Endothelial cell of umbilical vein (primary cell): ENCODE measurements at regions not wholly inside any gene's neighbourhood (a gene's known extent, or its start where the extent isn't known, plus 50 kb on each side); places are given as distances from the start of the nearest gene placed in this dataset.

Experiments
- BruUV-seq: library from RNA; stranded (reverse); fragments of 400-500 nt; replicated peaks from 2 replicates; lab custom pipeline; 2021; lab: Mats Ljungman, UMichigan
- CTCF ChIA-PET: fragments of 300-600, 350-600 bp; sonication (Branson Sonifier 250); formaldehyde crosslinking; loops from one replicate; lab custom pipeline; 2021; ENCODE audit warnings: antibody characterized with exemption, inconsistent platforms; lab: Charles Lee
- POLR2A ChIA-PET: fragments of 300-600, 350-600 bp; sonication (Branson Sonifier 250); formaldehyde crosslinking; loops from one replicate; lab custom pipeline; 2021; ENCODE audit warnings: antibody characterized with exemption, inconsistent platforms; lab: Charles Lee
- DNase-seq: peaks from one replicate; pipeline ENCODE4 v3.0.0-alpha.2; 2011; ENCODE audit warnings: low read depth, low spot score
- FAIRE-seq: peaks from 2 replicates; lab custom pipeline; 2011; peaks lifted over from hg19 to GRCh38; lab: Jason Lieb, UNC
- H2AFZ ChIP-seq: 2 replicates; pipeline ENCODE4 v1.6.0; 2012; ENCODE audit warnings: low read depth, low read length, control low read depth, inconsistent platforms
- H3K27ac ChIP-seq: 2 replicates; pipeline ENCODE4 v1.5.1; 2011; ENCODE audit warnings: low read depth, mild to moderate bottlenecking, control low read depth, low read length, moderate library complexity; ENCODE audit not compliant: insufficient read depth
- H3K27me3 ChIP-seq, 2 experiments: 2 replicates each; pipeline versions ENCODE4 v1.6.0 to v1.6.1; 2011; ENCODE audit warnings: low read length in 2 of 2, mixed read lengths in 1 of 2; ENCODE audit not compliant: control insufficient read depth in 2 of 2, insufficient read depth in 2 of 2
- H3K36me3 ChIP-seq, 2 experiments: 2 replicates in 1 of 2; 3 replicates in 1 of 2; pipeline ENCODE4 v1.5.1; 2011; ENCODE audit warnings: low read length in 2 of 2, mild to moderate bottlenecking in 1 of 2, moderate library complexity in 1 of 2; ENCODE audit not compliant: control insufficient read depth in 2 of 2, insufficient read depth in 2 of 2; ENCODE audit errors: extremely low read depth in 1 of 2
- H3K4me1 ChIP-seq: 3 replicates; pipeline ENCODE4 v1.5.1; 2011; ENCODE audit warnings: mild to moderate bottlenecking, low read length; ENCODE audit not compliant: control insufficient read depth, insufficient read depth; ENCODE audit errors: extremely low read depth
- H3K4me2 ChIP-seq: 2 replicates; pipeline ENCODE4 v1.6.1; 2011; ENCODE audit warnings: low read length, control low read depth, mixed read lengths; ENCODE audit not compliant: insufficient read depth
- H3K4me3 ChIP-seq, 3 experiments: fragments of 200-600 bp in 1 of 3; sonication (generic), shearing (Covaris generic) in 1 of 3; replicated peaks in 1 of 3; 2 replicates each; pipeline ENCODE4 v1.5.1; 2011 to 2016; ENCODE audit warnings: control low read depth in 3 of 3, low read length in 3 of 3, mild to moderate bottlenecking in 2 of 3, inconsistent platforms in 1 of 3, low read depth in 1 of 3, moderate library complexity in 1 of 3; ENCODE audit not compliant: insufficient read depth in 1 of 3
- H3K79me2 ChIP-seq: 2 replicates; pipeline ENCODE4 v1.6.0; 2012; ENCODE audit warnings: low read length, inconsistent platforms; ENCODE audit not compliant: control insufficient read depth, insufficient read depth
- H3K9ac ChIP-seq: replicated peaks from 2 replicates; pipeline ENCODE3; 2011; ENCODE audit warnings: low read length, control low read depth; ENCODE audit not compliant: insufficient read depth; ENCODE audit errors: extremely low read depth
- H3K9me1 ChIP-seq: replicated peaks from 3 replicates; pipeline ENCODE4 v1.6.0; 2011; ENCODE audit warnings: mild to moderate bottlenecking, low read length; ENCODE audit not compliant: control insufficient read depth, insufficient read depth; ENCODE audit errors: extremely low read depth
- H3K9me3 ChIP-seq: replicated peaks from 2 replicates; pipeline ENCODE4 v1.5.1; 2012; ENCODE audit warnings: low read length, inconsistent platforms; ENCODE audit not compliant: control insufficient read depth, insufficient read depth
- H4K20me1 ChIP-seq: replicated peaks from 2 replicates; pipeline ENCODE3; 2011; ENCODE audit warnings: mild to moderate bottlenecking, low read length; ENCODE audit not compliant: control insufficient read depth, insufficient read depth; ENCODE audit errors: extremely low read depth
- CTCF ChIP-seq, 2 donors: IDR thresholded peaks; 1 replicate in 1 of 2; 2 replicates in 1 of 2; pipeline ENCODE4 v1.5.1; 2011; ENCODE audit warnings: low read length in 2 of 2, mild to moderate bottlenecking in 2 of 2, moderate library complexity in 2 of 2, control low read depth in 1 of 2, inconsistent platforms in 1 of 2, low read depth in 1 of 2; ENCODE audit not compliant: insufficient read depth in 1 of 2; ENCODE audit errors: extremely low read depth in 1 of 2
- EZH2 ChIP-seq: IDR thresholded peaks from 2 replicates; pipeline ENCODE4 v1.6.1; 2012; ENCODE audit warnings: borderline replicate concordance, low read depth, mild to moderate bottlenecking, moderate library complexity, low read length, inconsistent platforms; ENCODE audit not compliant: severe bottlenecking
- FOS ChIP-seq: IDR thresholded peaks from 2 replicates; pipeline ENCODE4 v1.6.1; 2011; ENCODE audit warnings: mild to moderate bottlenecking, low read length, moderate library complexity, borderline replicate concordance; ENCODE audit not compliant: insufficient read depth
- GATA2 ChIP-seq: IDR thresholded peaks from 2 replicates; pipeline ENCODE4 v1.7.0; 2011; ENCODE audit warnings: low read depth, mild to moderate bottlenecking, moderate library complexity, mixed read lengths, low read length; ENCODE audit not compliant: insufficient read length, insufficient read depth
- JUN ChIP-seq: IDR thresholded peaks from 2 replicates; pipeline ENCODE4 v1.6.1; 2011; ENCODE audit warnings: borderline replicate concordance, low read depth; ENCODE audit not compliant: insufficient read length, insufficient read depth
- MAX ChIP-seq: IDR thresholded peaks from 2 replicates; pipeline ENCODE4 v1.6.1; 2011; ENCODE audit not compliant: insufficient read depth, insufficient read length
- MYC ChIP-seq: IDR thresholded peaks from one replicate; pipeline ENCODE4 v1.6.1; 2011; ENCODE audit warnings: mild to moderate bottlenecking, low read depth, low read length
- POLR2A ChIP-seq: IDR thresholded peaks from 2 replicates; pipeline ENCODE4 v1.6.1; 2012; ENCODE audit warnings: low read depth, mild to moderate bottlenecking, control low read depth, low read length
- POLR2AphosphoS5 ChIP-seq: IDR thresholded peaks from 2 replicates; pipeline ENCODE4 v1.6.1; 2012; ENCODE audit warnings: low read depth, mild to moderate bottlenecking, control low read depth, low read length, moderate library complexity; ENCODE audit not compliant: insufficient read depth
- dilution Hi-C: fragments of 300-500 bp; cut with MboI; formaldehyde crosslinking; loops from one replicate; pipeline ENCODE4 v1.15.0; 2019; ENCODE audit warnings: low sequenced_read_pairs; ENCODE audit not compliant: extremely low pct_ligation_motif_present
- intact Hi-C: fragments of 100-400 bp; cut with micrococcal nuclease; formaldehyde crosslinking; loops from one replicate; pipeline ENCODE4 v1.10.0; 2022

- H3K36me3 ChIP-seq: no peaks in the 10 kb centered on the region
- no peaks in the 10 kb centered on the region for H3K4me1 ChIP-seq
- no peak for FAIRE-seq
- no peak overlapping the region for H3K4me2 ChIP-seq
- no peak for DNase-seq
- no peak overlapping the region for H3K27ac ChIP-seq
- ChIA-PET POLR2A (no interaction called here), CTCF (interaction anchor here (2.7 to 7.2 kb wide), 2 partner anchors 14 to 259 kb away, joined by 9 to 114 read pairs; no protein-coding TSS in a partner anchor)
- dilution Hi-C loops (no loop called here), intact Hi-C loops (loop anchor here (5.0 kb wide), 1 partner anchor 607 kb away; the partner anchor contains the start of gene JAK2)
- no peaks in the 10 kb centered on the region for H3K79me2 ChIP-seq
- no peak overlapping the region for H3K9ac ChIP-seq
- H2AFZ ChIP-seq: no peak overlapping the region
- H4K20me1 ChIP-seq: no peaks in the 10 kb centered on the region
- H3K27me3 ChIP-seq: no peaks in the 10 kb centered on the region
- H3K9me3 ChIP-seq: no peaks in the 10 kb centered on the region
- no TSS peak for BruUV-seq
- H3K9me1 ChIP-seq: no peaks in the 10 kb centered on the region
- TF ChIP-seq MAX (no peak), CTCF (IDR thresholded peaks at IDR 0.05; ENCODE audit: extremely low read depth in 1 of 2, insufficient read depth in 1 of 2, low read depth in 1 of 2, low read length in 2 of 2) (no peak), FOS (no peak), MYC (no peak), POLR2AphosphoS5 (no peak), EZH2 (no peak), POLR2A (no peak), GATA2 (no peak), JUN (no peak)
- no peak overlapping the region for H3K4me3 ChIP-seq
These were observed 80.5 kb upstream of the GLIS3 start for GRCh38 chr9:4380406-4380805.
